ENCODE measurements at regions not wholly inside any gene's neighbourhood (a gene's known extent, or its start where the extent isn't known, plus 50 kb on each side); places are given as distances from the start of the nearest gene placed in this dataset.

- TF ChIP-seq YY1 (IDR thresholded peaks at IDR 0.05; ENCODE audit: low read depth, low read length) (no peak), PBX3 (IDR thresholded peaks at IDR 0.05; ENCODE audit: insufficient replicate concordance, low read depth, low read length) (no peak), CEBPZ (IDR thresholded peaks at IDR 0.05; ENCODE audit: low read depth, low read length) (no peak), MAX (IDR thresholded peaks at IDR 0.05; ENCODE audit: low read depth, low read length) (no peak), BHLHE40 (IDR thresholded peaks at IDR 0.05; ENCODE audit: borderline replicate concordance in 1 of 2, low read depth in 2 of 2, low read length in 1 of 2) (no peak), CTCF (IDR thresholded peaks at IDR 0.05 in 2 of 3, conservative IDR thresholded peaks at IDR 0.05 in 1 of 3; ENCODE audit: control insufficient read depth in 2 of 3, extremely low read depth in 1 of 3, insufficient read depth in 1 of 3, low read depth in 3 of 3, low read length in 3 of 3) (peak; percentile 14 to 30 (median 28); a peak in 3 of 6 replicates), TAF1 (IDR thresholded peaks at IDR 0.05; ENCODE audit: borderline replicate concordance, low read depth, low read length) (no peak), SIN3A (IDR thresholded peaks at IDR 0.05; ENCODE audit: low read depth, low read length) (no peak), TCF7 (IDR thresholded peaks at IDR 0.05; ENCODE audit: borderline replicate concordance) (no peak)
Measured at GRCh38 chr16:26963109-26963508, 103.6 kb upstream of the C16orf82 start.

Measured in GM12878 (cell line).